ENCODE measurements at regions not wholly inside any gene's neighbourhood (a gene's known extent, or its start where the extent isn't known, plus 50 kb on each side); places are given as distances from the start of the nearest gene placed in this dataset.

DNA sequence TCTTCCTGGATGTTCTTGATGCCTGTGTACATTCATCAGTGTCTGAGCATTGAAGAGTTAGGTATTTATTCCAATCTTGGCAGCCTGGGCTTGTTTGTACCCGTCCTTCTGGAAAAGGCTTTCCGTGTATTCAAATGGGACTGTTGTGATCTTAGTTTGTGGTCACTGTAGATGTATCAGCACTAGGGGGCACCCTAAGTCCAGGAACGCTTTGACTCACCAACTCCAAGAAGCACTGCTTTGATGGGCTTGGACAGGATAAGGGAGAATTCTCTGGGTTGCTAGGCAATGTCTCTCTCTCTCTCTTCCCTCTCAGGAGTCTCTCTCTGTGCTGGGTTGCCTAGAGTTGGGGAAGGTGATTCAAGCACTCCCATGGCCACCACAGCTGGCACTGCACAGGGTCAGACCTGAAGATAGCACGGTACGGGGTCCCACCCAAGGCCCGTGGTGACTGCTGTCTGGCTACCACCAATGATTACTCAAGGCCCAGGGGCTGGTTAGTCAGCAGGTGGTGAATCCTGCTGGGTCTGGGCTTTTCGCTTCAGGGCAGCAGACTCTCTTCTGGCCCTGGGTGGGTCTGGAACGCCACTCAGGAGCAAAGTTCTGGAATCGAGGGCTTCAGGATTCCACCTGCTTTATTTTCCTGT is 211.1 kb upstream of the RGS6 start:
- no peak for TF ChIP-seq POLR2A (IDR thresholded peaks at IDR 0.05)
- TF ChIP-seq, protein P1, sequence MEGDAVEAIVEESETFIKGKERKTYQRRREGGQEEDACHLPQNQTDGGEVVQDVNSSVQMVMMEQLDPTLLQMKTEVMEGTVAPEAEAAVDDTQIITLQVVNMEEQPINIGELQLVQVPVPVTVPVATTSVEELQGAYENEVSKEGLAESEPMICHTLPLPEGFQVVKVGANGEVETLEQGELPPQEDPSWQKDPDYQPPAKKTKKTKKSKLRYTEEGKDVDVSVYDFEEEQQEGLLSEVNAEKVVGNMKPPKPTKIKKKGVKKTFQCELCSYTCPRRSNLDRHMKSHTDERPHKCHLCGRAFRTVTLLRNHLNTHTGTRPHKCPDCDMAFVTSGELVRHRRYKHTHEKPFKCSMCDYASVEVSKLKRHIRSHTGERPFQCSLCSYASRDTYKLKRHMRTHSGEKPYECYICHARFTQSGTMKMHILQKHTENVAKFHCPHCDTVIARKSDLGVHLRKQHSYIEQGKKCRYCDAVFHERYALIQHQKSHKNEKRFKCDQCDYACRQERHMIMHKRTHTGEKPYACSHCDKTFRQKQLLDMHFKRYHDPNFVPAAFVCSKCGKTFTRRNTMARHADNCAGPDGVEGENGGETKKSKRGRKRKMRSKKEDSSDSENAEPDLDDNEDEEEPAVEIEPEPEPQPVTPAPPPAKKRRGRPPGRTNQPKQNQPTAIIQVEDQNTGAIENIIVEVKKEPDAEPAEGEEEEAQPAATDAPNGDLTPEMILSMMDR (IDR thresholded peaks at IDR 0.05), result peak in 1 of 4 experiments; percentile 21
- no peak for TF ChIP-seq EP300 (IDR thresholded peaks at IDR 0.05)
- no peak for TF ChIP-seq POLR2AphosphoS5 (IDR thresholded peaks at IDR 0.05)

Measured in sigmoid colon (tissue), 4 donors.